ENCODE measurements at regions not wholly inside any gene's neighbourhood (a gene's known extent, or its start where the extent isn't known, plus 50 kb on each side); places are given as distances from the start of the nearest gene placed in this dataset.

DNA sequence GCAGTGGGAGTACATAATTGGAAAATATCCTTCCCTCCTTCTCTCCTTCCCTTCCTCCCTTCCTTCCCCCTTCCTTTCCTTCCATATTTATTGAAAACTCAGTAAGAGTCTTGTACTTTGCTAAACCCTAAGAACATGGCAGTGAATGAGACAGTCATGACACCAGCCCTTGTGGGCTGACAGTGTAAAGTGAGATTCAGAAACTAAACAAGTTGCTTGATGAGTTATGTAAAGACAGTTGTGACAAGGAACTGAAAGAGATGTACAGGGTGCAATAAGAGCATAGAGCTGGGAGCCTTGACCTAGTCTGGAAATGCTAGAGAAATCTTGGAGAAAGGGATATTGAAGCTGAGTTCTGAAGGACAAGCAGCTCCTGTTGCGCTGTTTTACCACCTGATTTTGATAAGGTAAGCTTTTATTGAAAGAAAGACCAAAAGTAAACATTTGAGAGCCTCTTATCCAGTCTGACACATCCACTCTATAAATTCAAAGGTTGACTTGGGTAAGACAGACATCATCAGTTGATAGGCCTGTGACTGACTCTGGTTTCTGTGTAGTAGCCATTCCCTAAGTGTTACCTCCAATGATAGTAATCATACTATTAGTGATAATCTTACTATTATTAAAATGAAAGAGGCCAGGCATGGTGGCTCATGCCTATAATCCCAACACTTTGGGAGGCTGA, 66.5 kb upstream of the SKOR2 start:
- Histone ChIP-seq H3K4me1 (ENCODE audit: insufficient read depth) (no peaks in the 10 kb centered on the region), H4K20me1 (replicated peaks; ENCODE audit: insufficient read depth) (no peaks in the 10 kb centered on the region), H3K79me2 (replicated peaks; ENCODE audit: insufficient read depth) (no peaks in the 10 kb centered on the region), H3K9me2 (ENCODE audit: insufficient read depth) (no peaks in the 10 kb centered on the region), H3K4me2 (no peak overlapping the region), H3K27me3 (ENCODE audit: insufficient read depth) (no peaks in the 10 kb centered on the region), H3K4me3 (no peak overlapping the region), H3K36me3 (ENCODE audit: insufficient read depth) (no peaks in the 10 kb centered on the region), H3K27ac (ENCODE audit: low read depth) (no peak overlapping the region), H2AFZ (no peak overlapping the region), H3F3A (replicated peaks; ENCODE audit: low read depth) (no peaks in the 10 kb centered on the region)
- Mint-ChIP-seq H3K4me1 (no peaks in the 10 kb centered on the region), H3K36me3 (ENCODE audit: low read depth) (no peaks in the 10 kb centered on the region), H3K9me3 (no peaks in the 10 kb centered on the region), H3K27ac (no peak overlapping the region), H3K4me3 (no peak overlapping the region), H3K27me3 (ENCODE audit: insufficient read depth, low read depth, poor library complexity) (no peaks in the 10 kb centered on the region)
- ATAC-seq: no peak
- no peak for DNase-seq (ENCODE audit: low spot score)
- TF ChIP-seq, protein P1, sequence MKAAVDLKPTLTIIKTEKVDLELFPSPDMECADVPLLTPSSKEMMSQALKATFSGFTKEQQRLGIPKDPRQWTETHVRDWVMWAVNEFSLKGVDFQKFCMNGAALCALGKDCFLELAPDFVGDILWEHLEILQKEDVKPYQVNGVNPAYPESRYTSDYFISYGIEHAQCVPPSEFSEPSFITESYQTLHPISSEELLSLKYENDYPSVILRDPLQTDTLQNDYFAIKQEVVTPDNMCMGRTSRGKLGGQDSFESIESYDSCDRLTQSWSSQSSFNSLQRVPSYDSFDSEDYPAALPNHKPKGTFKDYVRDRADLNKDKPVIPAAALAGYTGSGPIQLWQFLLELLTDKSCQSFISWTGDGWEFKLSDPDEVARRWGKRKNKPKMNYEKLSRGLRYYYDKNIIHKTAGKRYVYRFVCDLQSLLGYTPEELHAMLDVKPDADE (IDR thresholded peaks at IDR 0.05): no peak
- TF ChIP-seq, protein P2, sequence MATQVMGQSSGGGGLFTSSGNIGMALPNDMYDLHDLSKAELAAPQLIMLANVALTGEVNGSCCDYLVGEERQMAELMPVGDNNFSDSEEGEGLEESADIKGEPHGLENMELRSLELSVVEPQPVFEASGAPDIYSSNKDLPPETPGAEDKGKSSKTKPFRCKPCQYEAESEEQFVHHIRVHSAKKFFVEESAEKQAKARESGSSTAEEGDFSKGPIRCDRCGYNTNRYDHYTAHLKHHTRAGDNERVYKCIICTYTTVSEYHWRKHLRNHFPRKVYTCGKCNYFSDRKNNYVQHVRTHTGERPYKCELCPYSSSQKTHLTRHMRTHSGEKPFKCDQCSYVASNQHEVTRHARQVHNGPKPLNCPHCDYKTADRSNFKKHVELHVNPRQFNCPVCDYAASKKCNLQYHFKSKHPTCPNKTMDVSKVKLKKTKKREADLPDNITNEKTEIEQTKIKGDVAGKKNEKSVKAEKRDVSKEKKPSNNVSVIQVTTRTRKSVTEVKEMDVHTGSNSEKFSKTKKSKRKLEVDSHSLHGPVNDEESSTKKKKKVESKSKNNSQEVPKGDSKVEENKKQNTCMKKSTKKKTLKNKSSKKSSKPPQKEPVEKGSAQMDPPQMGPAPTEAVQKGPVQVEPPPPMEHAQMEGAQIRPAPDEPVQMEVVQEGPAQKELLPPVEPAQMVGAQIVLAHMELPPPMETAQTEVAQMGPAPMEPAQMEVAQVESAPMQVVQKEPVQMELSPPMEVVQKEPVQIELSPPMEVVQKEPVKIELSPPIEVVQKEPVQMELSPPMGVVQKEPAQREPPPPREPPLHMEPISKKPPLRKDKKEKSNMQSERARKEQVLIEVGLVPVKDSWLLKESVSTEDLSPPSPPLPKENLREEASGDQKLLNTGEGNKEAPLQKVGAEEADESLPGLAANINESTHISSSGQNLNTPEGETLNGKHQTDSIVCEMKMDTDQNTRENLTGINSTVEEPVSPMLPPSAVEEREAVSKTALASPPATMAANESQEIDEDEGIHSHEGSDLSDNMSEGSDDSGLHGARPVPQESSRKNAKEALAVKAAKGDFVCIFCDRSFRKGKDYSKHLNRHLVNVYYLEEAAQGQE (IDR thresholded peaks at IDR 0.05; ENCODE audit: unreplicated experiment): no peak
- TF ChIP-seq NANOG (IDR thresholded peaks at IDR 0.05; ENCODE audit: borderline replicate concordance) (no peak), POLR2AphosphoS5 (IDR thresholded peaks at IDR 0.05; ENCODE audit: low read depth) (no peak), CREB1 (CRISPR knock-in tag; IDR thresholded peaks at IDR 0.05; ENCODE audit: low read depth) (no peak), ZNF331 (CRISPR knock-in tag; IDR thresholded peaks at IDR 0.05; ENCODE audit: low read depth) (no peak), JUNB (IDR thresholded peaks at IDR 0.05; ENCODE audit: unreplicated experiment) (no peak), STAT1 (IDR thresholded peaks at IDR 0.05; ENCODE audit: unreplicated experiment) (no peak), EZH2phosphoT487 (IDR thresholded peaks at IDR 0.05; ENCODE audit: unreplicated experiment) (no peak)
- TF ChIP-seq, protein P3, sequence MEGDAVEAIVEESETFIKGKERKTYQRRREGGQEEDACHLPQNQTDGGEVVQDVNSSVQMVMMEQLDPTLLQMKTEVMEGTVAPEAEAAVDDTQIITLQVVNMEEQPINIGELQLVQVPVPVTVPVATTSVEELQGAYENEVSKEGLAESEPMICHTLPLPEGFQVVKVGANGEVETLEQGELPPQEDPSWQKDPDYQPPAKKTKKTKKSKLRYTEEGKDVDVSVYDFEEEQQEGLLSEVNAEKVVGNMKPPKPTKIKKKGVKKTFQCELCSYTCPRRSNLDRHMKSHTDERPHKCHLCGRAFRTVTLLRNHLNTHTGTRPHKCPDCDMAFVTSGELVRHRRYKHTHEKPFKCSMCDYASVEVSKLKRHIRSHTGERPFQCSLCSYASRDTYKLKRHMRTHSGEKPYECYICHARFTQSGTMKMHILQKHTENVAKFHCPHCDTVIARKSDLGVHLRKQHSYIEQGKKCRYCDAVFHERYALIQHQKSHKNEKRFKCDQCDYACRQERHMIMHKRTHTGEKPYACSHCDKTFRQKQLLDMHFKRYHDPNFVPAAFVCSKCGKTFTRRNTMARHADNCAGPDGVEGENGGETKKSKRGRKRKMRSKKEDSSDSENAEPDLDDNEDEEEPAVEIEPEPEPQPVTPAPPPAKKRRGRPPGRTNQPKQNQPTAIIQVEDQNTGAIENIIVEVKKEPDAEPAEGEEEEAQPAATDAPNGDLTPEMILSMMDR (conservative IDR thresholded peaks at IDR 0.05; ENCODE audit: low read depth in 2 of 2): no peak
